ENCODE measurements at regions not wholly inside any gene's neighbourhood (a gene's known extent, or its start where the extent isn't known, plus 50 kb on each side); places are given as distances from the start of the nearest gene placed in this dataset.

DNA sequence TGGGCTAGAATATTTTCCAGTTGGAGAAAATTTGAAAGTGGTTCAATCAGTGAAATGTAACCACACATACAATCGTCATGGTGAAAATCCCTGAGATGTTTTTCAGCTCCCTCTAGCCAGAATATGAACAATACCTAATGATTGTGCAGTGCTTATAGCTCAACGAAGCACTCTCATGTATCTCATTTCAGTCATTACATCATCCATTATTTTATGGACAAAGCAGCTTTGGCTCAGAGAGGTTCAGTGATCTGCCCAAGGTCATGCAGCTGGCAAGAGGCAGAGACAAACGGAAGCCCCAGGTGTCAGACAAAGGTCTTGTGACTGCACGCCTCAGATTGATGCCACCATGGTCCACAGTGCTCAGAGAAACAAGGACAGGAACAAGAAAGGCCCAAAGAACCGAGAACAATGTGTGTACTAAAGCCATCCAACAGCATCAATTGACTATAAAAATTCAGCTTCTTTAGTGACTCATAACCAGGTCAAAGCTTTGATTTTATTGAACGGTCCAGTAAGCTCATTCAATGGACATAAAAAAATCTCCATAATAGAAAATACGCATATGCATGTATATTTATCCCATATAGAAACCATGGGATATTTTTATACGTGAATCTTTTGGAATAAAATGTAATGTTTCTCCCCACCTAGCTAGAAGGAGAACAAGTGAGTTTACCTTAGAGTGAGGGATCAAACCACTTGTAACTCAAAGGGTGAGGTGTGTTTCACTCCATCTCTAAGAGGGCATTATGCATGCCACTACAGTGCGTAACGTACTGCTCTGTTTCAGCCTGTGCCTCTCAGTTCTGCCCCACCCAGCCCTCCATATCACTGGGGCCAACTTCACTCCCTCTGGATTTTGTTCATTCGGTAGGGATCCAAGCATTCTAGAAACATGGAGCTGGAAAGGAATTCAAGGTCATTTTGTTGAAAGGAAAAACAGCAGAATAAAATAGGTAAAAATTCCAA, 141.8 kb downstream of the GRIN2B start:
- no peak for DNase-seq

- DNase-seq, result no peak
These were observed 145.3 kb downstream of the GRIN2B start for GRCh38 chr12:13836099-13836498.

DNA sequence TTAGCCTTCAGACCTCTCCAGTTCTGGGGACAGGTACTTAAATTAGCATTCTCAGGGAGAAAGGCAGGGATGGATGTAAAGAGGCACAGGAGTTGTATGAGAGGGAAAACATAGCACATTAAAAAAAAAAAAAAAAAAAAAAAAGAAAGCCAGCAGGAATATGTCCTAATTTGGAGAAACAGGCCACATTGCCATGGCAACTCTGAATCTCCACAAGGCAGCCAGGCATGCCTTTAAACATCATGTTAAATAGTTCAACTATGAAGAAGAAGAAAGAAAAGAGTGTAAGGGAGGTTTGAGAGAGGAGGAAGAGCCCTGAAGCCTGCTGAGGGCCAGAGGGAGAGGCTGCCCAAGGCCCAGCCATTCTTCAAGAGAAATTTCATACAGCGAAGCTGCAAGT, 145.8 kb downstream of the GRIN2B start:
- no peak for DNase-seq

GRCh38 chr12:13834241-13834640, 147.2 kb downstream of the GRIN2B start:
- DNase-seq, result no peak

- no peak for DNase-seq
These were observed 164.3 kb downstream of the GRIN2B start for GRCh38 chr12:13817131-13817530.

DNA sequence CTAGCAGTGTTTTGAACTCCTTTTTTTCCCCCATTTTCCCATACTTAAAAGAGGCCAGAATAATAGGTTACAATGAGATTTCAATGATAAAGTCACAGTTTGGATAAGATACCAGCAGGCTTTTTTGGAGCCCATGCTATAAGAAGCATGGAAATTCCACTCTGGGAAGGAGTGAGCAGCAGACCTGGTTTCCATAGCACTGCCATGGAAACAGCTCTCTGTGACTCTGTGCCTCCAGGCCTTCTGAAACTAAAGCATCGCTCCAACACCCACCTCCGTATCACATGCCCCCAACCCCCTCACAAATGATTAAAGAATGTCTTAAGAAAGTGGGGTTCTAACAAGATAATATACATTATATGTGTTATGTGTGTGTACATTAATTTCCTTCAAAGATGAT, 165.0 kb downstream of the GRIN2B start:
- DNase-seq, result no peak

- no peak for DNase-seq
These were observed 169.2 kb downstream of the GRIN2B start for GRCh38 chr12:13812168-13812567.

- DNase-seq, result no peak
These were observed 170.3 kb downstream of the GRIN2B start for GRCh38 chr12:13811061-13811460.

- DNase-seq, result no peak
These were observed 176.4 kb downstream of the GRIN2B start for GRCh38 chr12:13805041-13805440.

DNA sequence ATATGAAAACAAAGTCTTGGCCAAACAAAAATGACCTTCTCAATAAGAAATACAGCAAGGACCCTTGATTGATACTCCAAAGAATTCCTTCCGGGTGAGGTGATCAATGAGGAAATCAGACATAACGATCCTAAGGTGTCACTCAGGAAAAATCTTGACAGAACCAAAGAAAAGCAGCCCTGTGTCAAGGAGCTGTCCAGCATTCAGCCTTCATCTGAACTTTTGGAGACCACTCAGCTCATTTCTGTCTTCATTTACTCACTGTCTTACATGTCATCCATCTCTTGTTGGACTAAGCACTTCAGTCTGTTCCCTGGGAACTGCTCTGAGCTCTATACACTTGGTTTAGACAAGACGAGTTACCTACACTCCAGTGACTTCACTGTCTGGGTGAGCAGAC, 179.9 kb downstream of the GRIN2B start:
- no peak for DNase-seq

DNA sequence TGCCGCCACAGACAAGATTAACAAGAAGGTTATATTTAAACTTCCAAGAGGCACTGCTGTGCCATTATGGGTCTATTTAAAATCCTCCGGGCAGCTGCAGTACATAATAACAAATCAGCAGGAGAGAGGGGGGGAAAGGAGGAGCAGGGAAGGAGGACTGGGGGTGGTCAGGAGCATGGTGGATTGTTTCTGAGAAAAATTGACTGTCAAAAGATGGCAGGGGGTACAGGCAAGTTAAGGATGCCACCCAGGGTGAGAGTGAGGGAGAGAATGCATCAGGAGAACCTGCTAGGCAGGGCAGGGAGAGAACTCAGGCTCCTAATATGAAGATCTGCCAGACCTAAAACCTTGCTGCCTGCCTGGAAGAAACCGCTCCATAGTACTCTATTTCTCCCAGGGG, 181.8 kb downstream of the GRIN2B start:
- DNase-seq, result no peak

DNA sequence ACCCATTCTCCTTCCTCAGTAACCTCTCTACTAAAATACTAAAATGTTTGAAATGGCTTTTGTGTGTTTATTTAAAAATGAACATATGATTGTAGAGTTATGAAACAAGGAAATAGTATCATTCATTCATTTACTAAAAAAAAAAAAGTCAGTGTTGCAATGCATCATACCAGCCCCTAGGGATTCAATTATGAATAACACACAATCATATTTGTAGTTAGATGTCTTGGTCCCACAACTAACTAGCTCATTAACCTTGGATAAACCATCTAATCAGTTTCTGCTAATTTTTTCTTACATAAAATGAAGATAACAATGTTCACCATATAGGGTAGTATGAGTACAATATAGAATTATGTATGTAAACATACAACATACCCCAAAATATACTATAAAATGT, 183.2 kb downstream of the GRIN2B start:
- no peak for DNase-seq

- DNase-seq, result no peak
These were observed 186.7 kb downstream of the GRIN2B start for GRCh38 chr12:13794706-13795105.

DNA sequence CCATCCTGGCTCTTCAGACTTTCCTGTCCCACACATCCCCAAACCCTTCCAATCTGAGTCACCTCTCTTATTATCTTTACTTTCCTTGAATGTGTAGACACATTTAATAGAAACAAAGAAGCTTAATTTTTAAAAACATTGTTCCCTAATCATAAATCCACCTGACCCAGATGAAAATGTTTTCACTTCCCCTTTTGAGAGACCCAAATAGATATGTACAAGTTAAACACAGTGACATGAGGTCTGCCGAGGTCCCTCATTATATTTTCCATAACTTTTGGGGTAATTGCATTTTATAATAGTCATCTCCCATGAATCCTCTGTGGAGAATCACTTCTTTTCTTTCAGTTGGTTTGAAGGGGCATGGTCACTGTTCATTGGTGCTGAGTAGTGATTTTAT, 191.1 kb downstream of the GRIN2B start:
- no peak for DNase-seq

DNA sequence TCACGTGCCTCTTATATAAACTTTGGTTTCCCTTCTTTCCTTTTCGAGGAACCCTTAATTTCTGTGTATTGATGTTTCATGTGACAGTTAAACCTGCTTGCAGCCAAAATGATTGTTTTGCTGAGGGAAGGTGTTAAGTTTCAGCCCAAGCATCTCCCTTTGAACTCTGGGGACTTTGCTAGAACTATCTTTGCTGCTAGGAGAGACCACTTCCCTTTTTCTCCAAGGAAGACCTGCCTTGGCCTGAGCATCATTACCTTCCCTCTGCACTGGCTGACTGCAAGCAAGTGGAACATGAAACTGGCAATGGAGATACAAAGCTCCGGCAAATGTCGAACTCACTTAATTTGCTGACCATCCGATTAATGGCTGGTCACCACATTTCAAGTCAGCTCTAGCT, 192.8 kb downstream of the GRIN2B start:
- DNase-seq, result no peak

DNA sequence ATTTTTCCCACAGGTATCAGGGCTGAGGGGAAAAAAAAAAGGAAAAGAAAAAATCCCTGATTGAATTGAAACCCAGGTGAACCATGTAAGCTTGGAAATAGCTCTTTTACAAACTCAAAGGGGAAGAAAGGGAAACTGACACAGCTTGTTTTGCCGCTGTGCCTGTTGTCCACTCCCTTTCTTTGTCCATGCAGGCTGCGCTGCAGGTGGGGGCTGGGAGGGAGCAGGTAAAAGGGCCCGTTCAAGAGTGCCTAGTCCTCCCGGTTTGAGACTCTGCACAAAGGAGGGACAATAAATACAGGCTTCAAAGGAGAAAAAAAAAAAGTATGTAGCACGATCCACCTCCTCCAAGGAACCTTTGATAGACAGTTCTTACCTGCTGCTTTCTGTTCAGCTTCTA, 194.8 kb downstream of the GRIN2B start:
- DNase-seq, result no peak

- DNase-seq, result no peak
These were observed 196.9 kb downstream of the GRIN2B start for GRCh38 chr12:13784504-13784903.

DNA sequence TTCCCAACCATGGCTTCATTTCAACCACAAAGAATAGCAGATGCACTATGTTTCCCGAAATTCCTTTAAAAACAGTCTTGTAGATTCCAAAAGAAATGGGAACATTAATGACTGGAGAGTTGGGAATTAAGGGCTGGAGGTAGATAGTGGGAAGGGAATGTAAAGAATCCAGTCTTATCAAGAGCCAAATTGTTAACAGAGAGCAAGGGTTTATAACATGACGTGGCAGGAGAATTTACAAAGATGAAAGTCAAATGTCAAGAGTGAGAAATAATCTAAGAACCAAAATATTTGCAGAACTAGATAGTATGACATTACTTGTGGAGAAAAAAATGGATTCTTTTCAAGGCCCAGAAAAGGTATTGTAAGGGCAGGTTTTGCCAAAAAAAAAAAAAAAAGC, 200.9 kb downstream of the GRIN2B start:
- DNase-seq, result no peak

DNA sequence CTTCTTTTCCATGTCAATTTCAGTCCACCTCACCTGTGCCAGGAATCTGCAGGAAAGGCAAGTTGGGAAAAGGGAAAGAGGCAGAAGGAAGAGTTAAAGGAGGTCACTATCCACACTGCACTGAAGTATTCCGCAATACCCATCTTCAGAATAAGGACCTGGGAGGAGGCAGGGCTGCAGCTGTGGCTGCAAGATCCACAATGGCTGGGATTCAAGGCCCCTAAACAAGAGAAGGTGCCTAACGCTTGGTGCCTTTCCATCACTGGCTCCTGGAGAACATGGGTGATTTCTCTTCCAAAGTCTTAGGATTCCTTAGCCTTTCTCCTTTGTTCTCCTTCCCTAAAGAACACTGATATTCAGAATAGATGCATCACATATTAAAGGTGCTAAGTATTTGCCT, 204.0 kb downstream of the GRIN2B start:
- DNase-seq, result no peak

DNA sequence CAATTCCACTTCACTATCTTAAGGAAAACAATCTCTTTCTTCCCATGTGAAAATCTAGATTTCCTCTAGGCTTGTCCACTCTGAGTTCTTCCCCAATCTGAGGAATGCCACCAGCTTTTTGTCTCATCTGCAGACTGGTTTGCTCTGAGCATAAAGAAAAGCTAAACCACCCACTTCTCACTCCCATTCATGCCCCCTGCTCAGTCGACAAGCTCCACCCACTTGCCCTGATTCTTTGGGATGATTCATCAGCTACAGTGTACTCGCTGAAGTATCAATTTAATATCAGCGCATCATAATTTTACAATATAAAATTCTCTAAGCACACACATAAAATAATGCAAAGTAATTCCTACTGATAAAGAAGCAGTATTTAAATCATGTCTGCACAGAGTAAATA, 209.1 kb downstream of the GRIN2B start:
- DNase-seq, result no peak

- DNase-seq, result no peak
These were observed 210.8 kb downstream of the GRIN2B start for GRCh38 chr12:13770576-13770975.

- no peak for DNase-seq
These were observed 211.4 kb downstream of the GRIN2B start for GRCh38 chr12:13769966-13770365.

DNA sequence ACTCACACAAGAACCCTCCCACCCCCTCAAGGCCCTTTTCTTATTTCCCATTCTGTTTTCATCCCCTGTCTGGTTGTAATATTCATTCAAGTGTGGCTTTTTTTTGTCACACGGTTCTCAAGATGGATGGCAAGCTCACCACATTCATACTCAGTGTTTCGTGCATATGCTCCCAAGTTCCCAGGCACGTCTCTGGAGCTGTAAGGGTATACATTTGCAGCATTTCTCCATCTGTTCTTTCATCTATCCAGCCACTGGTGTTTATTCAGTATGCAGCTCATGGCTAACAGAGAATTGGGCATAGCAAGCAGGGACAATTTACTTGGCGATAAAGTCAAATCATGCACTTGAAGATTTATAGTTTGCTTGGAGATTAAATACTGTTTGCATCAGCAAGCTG, 212.1 kb downstream of the GRIN2B start:
- no peak for DNase-seq

DNA sequence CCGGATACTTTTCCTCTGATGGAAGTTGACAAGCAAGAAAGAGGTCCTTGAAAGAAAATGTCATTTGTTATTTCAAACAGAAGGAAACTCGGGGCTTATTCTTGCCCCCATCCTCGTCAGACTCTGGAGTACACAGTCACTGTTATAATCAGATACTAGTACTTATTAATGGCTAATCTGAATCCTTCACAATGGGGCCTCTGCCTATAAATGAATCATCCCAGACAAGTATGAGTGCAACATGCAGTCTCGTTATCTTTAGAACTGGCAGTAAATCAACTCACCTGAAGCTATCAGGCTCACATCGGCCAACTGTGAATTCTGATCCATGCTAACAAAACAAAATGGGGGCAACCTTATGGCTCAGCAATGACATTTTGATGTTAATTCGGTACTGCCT, 216.7 kb downstream of the GRIN2B start:
- DNase-seq, result no peak

DNA sequence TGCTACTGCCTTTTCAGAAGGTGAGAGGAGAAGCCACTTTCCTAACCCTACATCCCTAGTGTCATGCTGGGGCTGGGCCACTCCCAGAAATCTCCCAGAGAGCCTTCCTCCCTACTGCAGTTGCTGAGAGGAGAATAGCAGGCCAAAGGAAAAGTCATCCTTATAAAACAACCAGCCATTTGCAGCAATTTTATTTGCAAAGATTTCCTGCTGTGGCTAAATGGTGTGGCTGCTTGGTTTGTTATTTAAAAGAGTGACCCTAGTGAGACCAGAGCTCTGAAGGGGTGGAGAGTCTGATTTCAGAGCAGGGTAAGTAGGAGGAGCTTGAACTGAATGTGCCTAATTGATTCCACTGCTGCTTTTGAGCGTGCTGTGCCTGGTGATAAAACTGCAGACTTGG, 232.0 kb downstream of the GRIN2B start:
- DNase-seq, result no peak
